K562 (cell line): ENCODE measurements at regions not wholly inside any gene's neighbourhood (a gene's known extent, or its start where the extent isn't known, plus 50 kb on each side); places are given as distances from the start of the nearest gene placed in this dataset.

Experiments
- ATAC-seq: fragments of 200-7000 bp; cut with Tn5 transposase; 3 replicates; pipeline ENCODE4 v1.9.1; 2020; ENCODE audit warnings: moderate library complexity
- BruUV-seq: library from RNA; stranded (reverse); fragments of 400-500 nt; replicated peaks from 2 replicates; lab custom pipeline; 2021; lab: Mats Ljungman, UMichigan
- CTCF ChIA-PET: fragments of 300-600 bp; formaldehyde crosslinking; extraction: SDS; loops from one replicate; lab custom pipeline; 2021; ENCODE audit warnings: low intra/inter-chr PET ratio; lab: Yijun Ruan, JAX
- POLR2A ChIA-PET: fragments of 300-600, 350-650 bp; sonication (Branson Sonifier 250); formaldehyde crosslinking; extraction: SDS; loops from one replicate; lab custom pipeline; 2021; ENCODE audit warnings: antibody characterized with exemption, inconsistent platforms; lab: Yijun Ruan, JAX
- DNase-seq, 4 experiments: peaks; one replicate each; pipeline versions ENCODE4 v3.0.0 to v3.0.0-alpha.2; 2011 to 2018; ENCODE audit warnings: low spot score in 3 of 4, mixed read lengths in 3 of 4; ENCODE audit errors: extremely low read depth in 1 of 4
- FAIRE-seq: peaks from 2 replicates; lab custom pipeline; 2011; peaks lifted over from hg19 to GRCh38; lab: Jason Lieb, UNC
- H2AFZ ChIP-seq: 2 replicates; pipeline ENCODE4 v1.6.0; 2011; ENCODE audit warnings: low read depth, low read length, control low read depth, inconsistent platforms
- H3K27ac ChIP-seq: fragments of 200-600 bp; 3 replicates; pipeline ENCODE4 v1.8.0; 2011; ENCODE audit warnings: low read depth, mild to moderate bottlenecking, control low read depth, inconsistent platforms, low read length, moderate library complexity, mixed read lengths; ENCODE audit errors: extremely low read depth
- H3K27me3 ChIP-seq, 2 experiments: fragments of 300-600 bp in 1 of 2; 2 replicates in 1 of 2; 3 replicates in 1 of 2; pipeline versions ENCODE4 v1.6.0 to v1.8.0; 2011; ENCODE audit warnings: inconsistent platforms in 2 of 2, low read length in 2 of 2, mild to moderate bottlenecking in 1 of 2, mixed read lengths in 1 of 2, moderate library complexity in 1 of 2; ENCODE audit not compliant: control insufficient read depth in 2 of 2, insufficient read depth in 2 of 2
- H3K36me3 ChIP-seq: fragments of 300-600 bp; 3 replicates; pipeline ENCODE4 v1.8.0; 2011; ENCODE audit warnings: mild to moderate bottlenecking, low read length, inconsistent platforms; ENCODE audit not compliant: control insufficient read depth, insufficient read depth
- H3K4me1 ChIP-seq, 2 experiments: fragments of 200-600 bp in 1 of 2; replicated peaks in 1 of 2; 2 replicates in 1 of 2; 3 replicates in 1 of 2; pipeline versions ENCODE4 v1.5.1 to v1.8.0; 2011; ENCODE audit warnings: inconsistent platforms in 2 of 2, low read length in 2 of 2, mild to moderate bottlenecking in 1 of 2, mixed read lengths in 1 of 2, moderate library complexity in 1 of 2; ENCODE audit not compliant: control insufficient read depth in 2 of 2, insufficient read depth in 2 of 2
- H3K4me2 ChIP-seq: 2 replicates; pipeline ENCODE4 v1.6.1; 2011; ENCODE audit warnings: low read length, control low read depth, inconsistent platforms, mixed read lengths; ENCODE audit not compliant: insufficient read depth
- H3K4me3 ChIP-seq: fragments of 200-600 bp; sonication (generic), shearing (Covaris generic); 2 replicates; pipeline ENCODE4 v1.5.1; 2016; ENCODE audit warnings: control low read depth, inconsistent platforms
- H3K79me2 ChIP-seq: fragments of 200-600 bp; 3 replicates; pipeline ENCODE4 v1.8.0; 2011; ENCODE audit warnings: low read length, inconsistent platforms; ENCODE audit not compliant: control insufficient read depth, insufficient read depth
- H3K9ac ChIP-seq, 2 experiments: 2 replicates each; pipeline versions ENCODE4 v1.6.0 to v1.6.1; 2011; ENCODE audit warnings: low read depth in 2 of 2, low read length in 2 of 2, control low read depth in 1 of 2, inconsistent platforms in 1 of 2, mild to moderate bottlenecking in 1 of 2, mixed read lengths in 1 of 2; ENCODE audit not compliant: insufficient read depth in 1 of 2
- H3K9me1 ChIP-seq: one replicate; pipeline ENCODE4 v1.6.0; 2011; ENCODE audit warnings: inconsistent platforms, mild to moderate bottlenecking, low read length, moderate library complexity; ENCODE audit not compliant: control insufficient read depth, insufficient read depth
- H3K9me3 ChIP-seq: replicated peaks from 2 replicates; pipeline ENCODE4 v1.5.1; 2011; ENCODE audit warnings: low read depth, low read length, inconsistent platforms; ENCODE audit not compliant: control insufficient read depth, insufficient read depth
- H4K20me1 ChIP-seq: replicated peaks from 2 replicates; pipeline ENCODE4 v1.6.1; 2011; ENCODE audit warnings: low read length, inconsistent platforms, mixed read lengths; ENCODE audit not compliant: control insufficient read depth, insufficient read depth
- AFF1 ChIP-seq, 2 experiments: fragments of 450-650 bp; IDR thresholded peaks; 2 replicates each; pipeline ENCODE4 v1.6.1; 2018; ENCODE audit warnings: mild to moderate bottlenecking in 2 of 2, low read depth in 1 of 2; ENCODE audit not compliant: partially characterized antibody in 2 of 2
- GABPA ChIP-seq: fragments of 200-800 bp; sonication (Bioruptor generic); conservative IDR thresholded peaks from 2 replicates; pipeline ENCODE4 v1.6.1; 2016; ENCODE audit warnings: low read depth, missing genetic modification characterization, missing compliant biosample characterization
- MTA3 ChIP-seq: fragments of 450-650 bp; formaldehyde crosslinking; IDR thresholded peaks from 2 replicates; pipeline ENCODE4 v1.6.1; 2017; ENCODE audit warnings: mild to moderate bottlenecking, borderline replicate concordance
- PRPF4 ChIP-seq: fragments of 200-400 bp; formaldehyde crosslinking; IDR thresholded peaks from one replicate; pipeline ENCODE4 v1.6.1; 2017; ENCODE audit warnings: low read length, low read depth, mild to moderate bottlenecking; ENCODE audit not compliant: insufficient read depth, poor library complexity, severe bottlenecking
- RBM39 ChIP-seq: fragments of 200-400 bp; formaldehyde crosslinking; optimal IDR thresholded peaks from 2 replicates; pipeline ENCODE3; 2018; ENCODE audit warnings: low read depth, low read length
- SMAD4 ChIP-seq: fragments of 250-450 bp; sonication (Bioruptor Pico); conservative IDR thresholded peaks from 2 replicates; pipeline ENCODE4 v1.8.0; 2021; ENCODE audit warnings: inconsistent platforms, mild to moderate bottlenecking, moderate library complexity
- ZNF12 ChIP-seq: sonication (generic); formaldehyde crosslinking; IDR thresholded peaks from 2 replicates; pipeline ENCODE4 v1.4.0; 2020; ENCODE audit warnings: mild to moderate bottlenecking, missing genetic modification reagents
- ZNF511 ChIP-seq: sonication (generic); formaldehyde crosslinking; IDR thresholded peaks from 2 replicates; pipeline ENCODE4 v1.8.0; 2022; ENCODE audit warnings: mild to moderate bottlenecking, missing genetic modification reagents
- in situ Hi-C: fragments of 300-500 bp; cut with MboI; formaldehyde crosslinking; loops from 4 replicates; pipeline ENCODE4 v1.15.0; 2018; ENCODE audit warnings: inconsistent platforms, mixed read lengths
- intact Hi-C: fragments of 100-400 bp; cut with micrococcal nuclease; formaldehyde crosslinking; loops from 2 replicates; pipeline ENCODE4 v1.14.2; 2022
- TF ChIP-seq, protein P1 (sequence below): fragments of 450-650 bp; IDR thresholded peaks from 2 replicates; pipeline ENCODE4 v1.6.1; 2017; ENCODE audit warnings: antibody characterized with exemption, mild to moderate bottlenecking

- TF ChIP-seq, protein P1, sequence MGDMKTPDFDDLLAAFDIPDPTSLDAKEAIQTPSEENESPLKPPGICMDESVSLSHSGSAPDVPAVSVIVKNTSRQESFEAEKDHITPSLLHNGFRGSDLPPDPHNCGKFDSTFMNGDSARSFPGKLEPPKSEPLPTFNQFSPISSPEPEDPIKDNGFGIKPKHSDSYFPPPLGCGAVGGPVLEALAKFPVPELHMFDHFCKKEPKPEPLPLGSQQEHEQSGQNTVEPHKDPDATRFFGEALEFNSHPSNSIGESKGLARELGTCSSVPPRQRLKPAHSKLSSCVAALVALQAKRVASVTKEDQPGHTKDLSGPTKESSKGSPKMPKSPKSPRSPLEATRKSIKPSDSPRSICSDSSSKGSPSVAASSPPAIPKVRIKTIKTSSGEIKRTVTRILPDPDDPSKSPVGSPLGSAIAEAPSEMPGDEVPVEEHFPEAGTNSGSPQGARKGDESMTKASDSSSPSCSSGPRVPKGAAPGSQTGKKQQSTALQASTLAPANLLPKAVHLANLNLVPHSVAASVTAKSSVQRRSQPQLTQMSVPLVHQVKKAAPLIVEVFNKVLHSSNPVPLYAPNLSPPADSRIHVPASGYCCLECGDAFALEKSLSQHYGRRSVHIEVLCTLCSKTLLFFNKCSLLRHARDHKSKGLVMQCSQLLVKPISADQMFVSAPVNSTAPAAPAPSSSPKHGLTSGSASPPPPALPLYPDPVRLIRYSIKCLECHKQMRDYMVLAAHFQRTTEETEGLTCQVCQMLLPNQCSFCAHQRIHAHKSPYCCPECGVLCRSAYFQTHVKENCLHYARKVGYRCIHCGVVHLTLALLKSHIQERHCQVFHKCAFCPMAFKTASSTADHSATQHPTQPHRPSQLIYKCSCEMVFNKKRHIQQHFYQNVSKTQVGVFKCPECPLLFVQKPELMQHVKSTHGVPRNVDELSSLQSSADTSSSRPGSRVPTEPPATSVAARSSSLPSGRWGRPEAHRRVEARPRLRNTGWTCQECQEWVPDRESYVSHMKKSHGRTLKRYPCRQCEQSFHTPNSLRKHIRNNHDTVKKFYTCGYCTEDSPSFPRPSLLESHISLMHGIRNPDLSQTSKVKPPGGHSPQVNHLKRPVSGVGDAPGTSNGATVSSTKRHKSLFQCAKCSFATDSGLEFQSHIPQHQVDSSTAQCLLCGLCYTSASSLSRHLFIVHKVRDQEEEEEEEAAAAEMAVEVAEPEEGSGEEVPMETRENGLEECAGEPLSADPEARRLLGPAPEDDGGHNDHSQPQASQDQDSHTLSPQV = no peak
- TF ChIP-seq ZNF511 (CRISPR knock-in tag) (no peak), GABPA (tag) (no peak)
- TF ChIP-seq, all 486 proteins: peak for 0
Measured at GRCh38 chr12:59396919-59397318, 198.9 kb upstream of the SLC16A7 start (continued).

- no peaks in the 10 kb centered on the region for H3K79me2 ChIP-seq
- DNase-seq (no peak), ATAC-seq (no peak), FAIRE-seq (no peak)
- in situ Hi-C loops = no loop called here
- no TSS peak for BruUV-seq
- no peak overlapping the region for H3K4me2 ChIP-seq
- no peak overlapping the region for H3K4me3 ChIP-seq
- ChIA-PET CTCF (no interaction called here), POLR2A (interaction anchor here (0.6 kb wide), 1 partner anchor 955 kb away, joined by 3 read pairs; no protein-coding TSS in a partner anchor)
- no peak overlapping the region for H2AFZ ChIP-seq
- H3K4me1 ChIP-seq = no peaks in the 10 kb centered on the region
- H3K9me1 ChIP-seq = no peaks in the 10 kb centered on the region
- no peaks in the 10 kb centered on the region for H4K20me1 ChIP-seq
- H3K9ac ChIP-seq = no peak overlapping the region
- no peaks in the 10 kb centered on the region for H3K36me3 ChIP-seq
- intact Hi-C loops = no loop called here
- no peaks in the 10 kb centered on the region for H3K27me3 ChIP-seq
- H3K9me3 ChIP-seq = no peaks in the 10 kb centered on the region
- no peak overlapping the region for H3K27ac ChIP-seq
- no peak for TF ChIP-seq MTA3
- no peak for TF ChIP-seq SMAD4 (CRISPR knock-in tag)
- TF ChIP-seq AFF1 (IDR thresholded peaks at IDR 0.05; ENCODE audit: low read depth in 1 of 2, partially characterized antibody in 2 of 2) = no peak
- no peak for TF ChIP-seq ZNF12 (CRISPR knock-in tag)
- TF ChIP-seq RBM39 = no peak
- no peak for TF ChIP-seq PRPF4
Measured at GRCh38 chr12:59396519-59396918, 199.3 kb upstream of the SLC16A7 start.
